IPS DF 4.7 (cell line): ENCODE measurements at regions not wholly inside any gene's neighbourhood (a gene's known extent, or its start where the extent isn't known, plus 50 kb on each side); places are given as distances from the start of the nearest gene placed in this dataset.
"Not testable (repeated sequence)": the region's sequence is repeated elsewhere in the genome, so short reads cannot be mapped to it uniquely, and the experiment has no call there.

ENCODE experiments used
- DNase-seq: peaks from one replicate; pipeline ENCODE4 v3.0.0-alpha.2; 2013; ENCODE audit warnings: low spot score; ENCODE audit errors: extremely low read depth

DNA sequence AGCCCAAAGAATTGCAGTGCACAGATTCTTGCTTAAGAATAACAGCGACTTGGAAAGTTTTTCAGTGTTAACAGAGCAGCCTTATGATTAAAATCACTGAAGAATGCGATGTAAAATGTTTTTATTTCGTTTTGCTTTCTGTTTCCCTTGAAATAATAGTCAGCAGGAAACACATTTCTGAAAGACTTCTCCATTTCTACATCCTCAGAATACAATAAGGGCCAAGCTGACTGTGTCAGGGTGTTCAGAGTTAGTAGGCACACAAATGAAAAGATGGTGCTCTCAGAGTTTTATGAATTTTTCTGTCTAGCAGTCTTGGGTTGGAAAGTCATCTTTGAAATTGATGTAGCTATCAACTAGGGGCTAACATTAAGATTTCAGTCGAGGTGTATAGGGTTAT, 582.9 kb upstream of the RBFOX1 start:
- DNase-seq, result no peak

GRCh38 chr16:6736302-6736701, 596.3 kb upstream of the RBFOX1 start:
- DNase-seq, result not testable (repeated sequence)

DNA sequence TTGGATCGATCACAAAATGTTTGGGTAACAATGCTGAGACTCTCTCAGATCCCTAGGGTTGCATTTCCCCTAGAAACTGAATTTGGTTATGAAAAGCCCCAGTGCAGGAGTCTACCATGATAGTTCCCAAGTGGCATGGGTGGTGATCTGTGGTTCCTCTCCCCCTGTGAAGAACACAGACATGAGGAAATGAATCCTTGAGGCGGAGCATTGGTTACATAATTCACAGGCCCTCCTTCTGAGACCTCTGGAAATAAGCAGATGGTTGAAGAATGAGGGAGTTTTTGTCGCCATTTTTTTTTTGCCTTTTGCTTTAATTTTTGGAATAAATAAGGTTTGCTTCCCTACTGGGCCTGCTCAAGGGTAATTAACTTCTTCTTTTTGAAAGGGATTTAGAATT, 597.0 kb upstream of the RBFOX1 start:
- no peak for DNase-seq

GRCh38 chr16:6732166-6732565, 600.5 kb upstream of the RBFOX1 start:
- no peak for DNase-seq

- DNase-seq, result no peak
Observed at GRCh38 chr16:6728381-6728780, 604.3 kb upstream of the RBFOX1 start.

DNA sequence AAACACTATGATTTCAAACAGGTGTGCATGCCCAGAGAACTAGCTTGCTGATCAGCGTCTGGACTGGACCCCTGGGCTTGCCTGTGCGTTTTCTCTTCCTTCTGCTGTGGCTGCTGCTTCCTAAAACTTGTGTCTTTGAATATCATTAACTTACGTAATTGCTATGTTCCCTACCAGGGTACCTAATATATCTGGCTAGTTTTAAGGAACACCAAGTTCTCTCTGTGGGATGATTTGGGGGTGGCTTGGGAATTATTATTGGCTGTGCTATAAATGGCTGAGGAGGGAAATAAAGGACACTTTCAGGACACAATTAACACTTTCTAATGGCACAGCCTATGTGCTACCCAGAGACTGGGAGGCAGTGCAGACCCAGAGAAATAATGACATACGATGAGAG, 606.0 kb upstream of the RBFOX1 start:
- no peak for DNase-seq

DNA sequence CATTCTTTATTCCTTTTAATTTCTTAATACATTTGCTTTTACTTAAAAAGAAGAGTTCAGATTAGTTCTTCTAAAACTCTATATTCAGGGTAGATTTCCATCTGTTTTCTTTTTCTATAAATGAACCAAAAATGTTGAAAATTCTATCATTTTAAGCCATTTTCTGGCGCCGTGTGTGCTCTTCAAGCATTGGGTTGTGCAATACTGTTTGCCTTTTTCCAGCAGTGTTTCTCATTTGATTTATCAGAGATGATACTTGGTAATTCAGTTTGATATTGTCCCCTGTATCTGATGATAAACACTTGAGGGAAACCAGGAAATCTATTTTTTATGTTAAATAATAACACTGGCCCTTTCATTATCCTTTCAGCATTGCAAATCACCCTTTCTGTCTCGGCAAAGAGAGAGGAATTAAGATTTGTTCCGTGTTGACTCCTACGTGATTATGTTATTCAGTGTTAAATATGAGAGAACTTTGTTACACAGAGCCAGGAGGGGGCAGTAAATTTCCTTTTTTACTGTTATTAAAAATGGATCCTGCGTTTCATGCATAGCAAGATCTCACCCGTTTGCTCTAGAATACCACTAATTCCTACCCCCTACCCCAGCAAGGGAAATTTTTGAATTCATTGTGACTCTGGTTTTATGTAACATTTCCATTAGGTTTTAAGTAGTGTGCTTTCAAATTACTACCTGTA, 606.9 kb upstream of the RBFOX1 start:
- no peak for DNase-seq

DNA sequence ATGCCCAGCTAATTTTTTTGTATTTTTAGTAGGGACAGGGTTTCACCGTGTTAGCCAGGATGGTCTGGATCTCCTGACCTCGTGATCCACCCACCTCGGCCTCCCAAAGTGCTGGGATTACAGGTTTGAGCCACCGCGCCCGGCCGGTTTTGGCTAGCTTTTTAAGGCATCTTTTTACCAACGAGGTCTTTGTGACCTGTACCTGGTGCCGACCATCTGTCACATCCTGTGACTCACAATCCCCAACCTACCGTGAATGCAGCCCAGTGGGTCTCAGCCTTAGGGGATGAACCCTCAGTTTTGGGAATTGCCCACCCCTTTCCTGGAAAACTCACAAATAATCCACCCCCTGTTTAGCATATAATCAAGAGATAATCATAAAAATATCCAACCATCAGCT, 607.4 kb upstream of the RBFOX1 start:
- DNase-seq, result not testable (repeated sequence)

DNA sequence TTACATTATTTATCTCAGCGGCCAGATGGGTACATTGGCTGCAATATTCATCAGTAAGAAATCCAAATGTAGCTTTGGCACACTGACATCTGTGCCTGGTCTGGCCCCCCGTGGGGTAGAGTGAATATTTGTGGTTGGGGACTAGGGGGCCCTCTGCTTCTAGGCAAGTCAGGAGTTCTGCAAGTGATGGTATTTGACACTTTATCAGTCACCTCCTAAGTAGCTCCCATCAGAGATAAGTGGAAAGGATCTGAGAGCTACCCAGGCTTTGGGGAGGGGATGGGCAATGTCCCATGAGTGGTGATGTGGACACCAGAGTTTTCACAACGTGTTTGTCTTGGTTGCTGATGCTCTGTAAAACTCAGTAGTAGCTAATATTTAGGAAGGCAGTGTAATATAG, 609.9 kb upstream of the RBFOX1 start:
- DNase-seq, result no peak

DNA sequence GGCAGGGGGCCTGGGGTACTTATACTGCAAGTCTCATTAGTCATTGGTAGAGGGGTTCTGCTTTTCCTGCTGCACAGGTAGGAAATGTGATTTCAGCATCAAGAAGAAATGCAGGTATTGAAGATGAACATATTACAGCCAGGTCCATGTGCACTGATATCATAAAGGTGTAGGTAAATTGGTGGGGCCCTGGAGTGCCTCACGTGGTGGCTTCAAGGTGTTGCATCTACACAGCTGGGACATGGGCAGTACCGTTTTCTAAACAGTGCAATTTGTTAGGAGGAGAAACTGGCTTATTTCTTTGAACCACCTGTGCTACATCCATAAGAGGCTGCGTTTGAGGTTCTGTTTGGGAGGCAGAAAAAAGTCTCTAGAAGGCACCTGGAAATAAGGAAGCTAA, 618.1 kb upstream of the RBFOX1 start:
- no peak for DNase-seq

DNA sequence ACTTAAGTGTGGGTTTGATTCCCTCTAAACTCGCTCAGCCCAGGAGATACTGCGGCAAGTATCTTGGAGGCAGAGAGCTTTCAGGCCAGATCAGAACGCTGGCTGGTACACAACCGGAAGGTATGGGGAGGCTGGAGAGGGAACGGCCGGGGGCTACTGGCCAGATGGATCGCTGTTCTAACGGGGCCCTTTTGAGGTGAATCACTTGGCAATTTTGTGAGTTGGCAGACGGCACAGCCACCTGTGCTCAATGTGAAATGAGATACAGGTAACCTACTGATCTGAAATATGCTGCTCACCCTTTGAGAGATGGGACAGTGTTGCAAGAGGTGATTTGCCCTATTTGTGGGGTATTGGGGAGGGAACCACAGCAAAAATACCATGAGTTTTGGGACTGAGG, 622.9 kb upstream of the RBFOX1 start:
- DNase-seq, result no peak

DNA sequence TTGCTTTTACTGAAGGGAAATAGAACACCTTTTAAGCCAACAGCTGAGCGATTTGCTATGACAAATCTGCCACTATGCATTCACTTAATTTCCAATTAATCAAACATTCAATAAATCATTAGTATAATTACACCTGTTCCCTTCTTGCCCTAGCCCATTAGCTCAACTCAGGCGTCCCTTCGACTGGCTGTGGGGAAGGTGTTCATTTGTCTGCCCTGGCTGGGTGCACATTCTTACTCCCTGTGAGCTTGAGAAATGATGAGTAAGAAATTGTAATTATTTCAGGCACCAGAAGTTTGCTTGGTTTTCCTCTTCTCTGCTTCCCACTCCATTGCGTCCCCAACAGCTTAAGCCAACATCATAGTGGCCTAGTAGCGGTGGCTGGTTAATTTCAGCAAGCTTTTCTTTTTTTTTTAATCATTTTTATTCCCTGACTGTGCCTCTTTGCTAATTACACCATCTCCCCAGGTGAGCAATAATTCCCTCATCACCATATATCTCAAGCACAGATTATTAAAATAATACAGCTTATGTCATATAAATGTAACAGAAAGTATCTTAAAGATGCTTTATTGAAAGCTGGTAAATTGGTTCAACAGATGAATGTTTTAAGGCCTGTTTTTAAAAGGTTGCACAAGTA, 623.9 kb upstream of the RBFOX1 start:
- no peak for DNase-seq

DNA sequence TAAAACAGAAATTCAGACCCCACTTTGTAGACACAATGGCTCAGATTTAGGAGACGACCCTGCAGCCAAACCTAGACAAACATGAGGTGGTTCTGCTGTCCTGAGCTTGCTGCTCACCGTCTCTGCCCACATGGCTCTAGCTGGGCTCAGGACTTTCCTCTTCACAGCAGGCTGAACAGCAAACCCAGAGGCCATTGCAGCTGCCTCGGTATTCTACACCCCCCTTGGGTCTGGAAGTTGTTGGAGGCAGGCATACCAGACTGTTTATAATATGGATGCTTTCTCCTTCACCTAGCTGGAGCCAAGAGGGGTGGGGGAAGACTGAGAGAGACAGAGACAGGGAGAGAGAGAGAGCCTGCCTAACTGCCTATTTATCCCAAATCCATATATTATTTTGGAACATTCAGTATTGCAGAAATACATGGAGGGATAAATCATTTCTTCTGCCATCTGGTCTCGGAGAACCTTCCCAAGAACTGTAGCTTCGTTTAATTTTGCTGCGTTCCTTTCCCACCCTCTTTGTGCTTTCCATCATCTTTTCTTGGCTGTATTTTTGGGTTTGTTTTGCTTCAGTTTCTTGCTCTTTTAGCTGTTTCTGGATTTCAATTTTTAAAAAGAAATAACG, 628.2 kb upstream of the RBFOX1 start:
- DNase-seq, result no peak

DNA sequence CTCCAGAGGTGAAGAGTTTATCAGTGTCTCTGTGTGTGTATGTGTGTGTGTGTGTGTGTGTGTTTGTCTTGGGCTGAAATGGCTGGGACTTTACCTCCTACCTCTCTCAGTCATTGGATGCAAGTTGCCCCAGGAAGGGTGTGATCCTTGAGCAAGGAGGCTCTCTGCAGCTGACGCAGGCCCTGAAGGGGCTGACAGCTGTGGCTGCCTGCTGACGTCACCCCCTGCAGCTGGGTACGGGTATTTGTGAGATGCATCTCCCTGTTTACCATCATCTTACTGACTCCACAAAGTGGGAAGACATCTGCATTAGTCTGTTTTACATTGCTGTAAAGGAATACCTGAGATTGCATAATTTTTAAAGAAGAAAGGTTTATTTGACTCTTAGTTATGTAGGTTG, 631.5 kb upstream of the RBFOX1 start:
- DNase-seq, result no peak

- DNase-seq, result no peak
Observed at GRCh38 chr16:6698548-6698947, 634.1 kb upstream of the RBFOX1 start.

DNA sequence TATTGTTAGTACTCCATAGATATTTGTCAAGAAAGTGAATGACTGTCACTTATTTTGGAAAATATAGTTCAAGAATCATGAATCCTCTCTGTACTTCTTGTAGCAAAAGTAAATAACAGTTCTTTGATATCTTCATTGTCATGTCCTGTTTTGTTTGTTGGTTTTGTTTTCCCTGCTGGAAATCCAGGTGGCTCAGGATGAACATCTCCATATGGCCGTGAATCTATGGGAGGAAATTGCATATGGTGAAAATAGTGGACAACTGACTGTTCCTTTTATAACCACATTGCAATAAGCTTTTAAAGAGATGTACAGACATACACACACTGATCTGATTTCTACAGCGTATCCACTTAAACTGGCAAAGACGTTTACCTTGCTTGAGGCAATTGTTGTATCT, 637.0 kb upstream of the RBFOX1 start:
- no peak for DNase-seq

DNA sequence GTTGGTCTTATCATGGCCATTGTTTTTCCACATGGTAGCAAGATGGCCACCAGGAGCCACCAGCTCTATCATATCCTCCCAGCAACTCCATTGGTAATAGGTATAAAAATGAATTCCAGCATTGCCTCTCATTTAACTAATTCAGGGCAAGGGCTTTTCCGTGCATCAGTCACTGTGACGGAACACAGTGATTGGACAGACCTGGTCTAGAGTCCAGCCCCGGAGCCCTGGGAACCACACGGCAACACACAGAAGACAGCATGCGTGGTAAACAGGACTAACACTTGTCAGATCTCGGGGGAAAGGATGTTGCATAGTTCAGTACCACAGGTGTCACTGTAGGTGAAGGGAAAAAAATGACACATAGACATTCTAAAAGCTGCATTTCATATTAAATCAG, 638.0 kb upstream of the RBFOX1 start:
- no peak for DNase-seq

DNA sequence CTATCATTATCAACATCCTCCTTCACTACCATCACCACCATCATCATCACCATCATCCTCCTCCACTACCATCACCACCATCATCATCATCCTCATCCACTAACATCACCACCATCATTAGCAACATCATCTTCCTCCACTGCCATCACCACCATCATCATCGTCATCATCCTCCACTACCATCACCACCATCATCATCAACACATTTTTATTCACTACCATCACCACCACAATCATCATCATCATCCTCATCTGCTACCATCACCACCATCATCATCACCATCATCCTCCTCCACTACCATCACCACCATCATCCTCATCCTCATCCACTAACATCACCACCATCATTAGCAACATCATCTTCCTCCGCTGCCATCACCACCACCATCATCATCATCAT, 639.2 kb upstream of the RBFOX1 start:
- not testable (repeated sequence) for DNase-seq

DNA sequence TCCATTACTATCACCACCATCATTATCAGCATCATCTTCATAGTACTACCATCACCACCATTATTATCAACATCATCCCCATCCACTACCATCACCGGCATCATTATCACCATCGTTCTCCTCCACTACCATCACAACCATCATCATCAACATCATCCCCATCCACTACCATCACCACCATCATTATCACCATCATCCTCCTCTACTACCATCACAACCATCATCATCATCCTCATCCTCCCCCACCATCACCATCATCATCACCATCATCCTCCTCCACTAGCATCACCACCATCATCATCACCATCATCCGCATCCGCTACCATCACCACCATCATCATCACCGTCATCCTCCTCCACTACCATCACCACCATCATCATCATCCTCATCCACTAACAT, 639.8 kb upstream of the RBFOX1 start:
- no peak for DNase-seq

DNA sequence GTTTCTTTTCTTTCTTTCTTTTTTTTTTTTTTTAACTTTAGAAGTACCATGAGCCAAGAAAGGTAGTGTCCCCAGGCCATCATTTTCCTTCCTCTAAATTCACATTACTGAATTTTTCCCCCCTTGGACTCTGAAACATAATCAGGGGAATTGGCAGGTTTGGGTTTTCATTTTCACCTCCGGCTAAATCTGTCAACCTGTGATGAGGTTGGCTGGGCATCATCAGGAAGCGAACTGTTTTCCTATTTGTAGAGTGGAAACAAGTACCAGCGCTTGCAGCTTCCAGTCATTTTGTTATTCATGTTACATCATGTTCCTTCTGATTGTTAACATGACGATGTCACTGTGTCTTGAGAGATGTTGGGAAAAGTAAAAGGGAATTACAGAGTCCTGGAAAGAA, 641.9 kb upstream of the RBFOX1 start:
- no peak for DNase-seq

DNA sequence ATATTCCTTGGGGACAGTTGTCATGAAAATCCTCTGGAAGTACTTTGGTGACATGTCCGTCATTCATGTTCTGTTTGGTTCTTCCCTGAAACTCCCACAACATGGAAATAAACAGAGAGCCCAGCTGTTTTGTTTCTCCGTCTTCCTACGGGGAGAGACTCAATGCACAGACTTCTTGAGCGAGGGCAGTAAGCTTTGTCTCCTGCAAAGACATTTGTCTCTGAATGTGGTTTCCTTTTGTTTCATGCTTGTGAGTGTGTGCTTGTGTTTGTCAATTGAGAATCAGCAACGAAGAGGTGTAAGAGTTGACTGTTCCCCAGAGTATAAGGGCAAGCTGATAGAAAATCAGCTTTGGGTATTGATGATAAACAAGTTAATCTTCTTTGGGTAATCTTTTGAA, 643.0 kb upstream of the RBFOX1 start:
- no peak for DNase-seq

- no peak for DNase-seq
Observed at GRCh38 chr16:6687593-6687992, 645.1 kb upstream of the RBFOX1 start.

DNA sequence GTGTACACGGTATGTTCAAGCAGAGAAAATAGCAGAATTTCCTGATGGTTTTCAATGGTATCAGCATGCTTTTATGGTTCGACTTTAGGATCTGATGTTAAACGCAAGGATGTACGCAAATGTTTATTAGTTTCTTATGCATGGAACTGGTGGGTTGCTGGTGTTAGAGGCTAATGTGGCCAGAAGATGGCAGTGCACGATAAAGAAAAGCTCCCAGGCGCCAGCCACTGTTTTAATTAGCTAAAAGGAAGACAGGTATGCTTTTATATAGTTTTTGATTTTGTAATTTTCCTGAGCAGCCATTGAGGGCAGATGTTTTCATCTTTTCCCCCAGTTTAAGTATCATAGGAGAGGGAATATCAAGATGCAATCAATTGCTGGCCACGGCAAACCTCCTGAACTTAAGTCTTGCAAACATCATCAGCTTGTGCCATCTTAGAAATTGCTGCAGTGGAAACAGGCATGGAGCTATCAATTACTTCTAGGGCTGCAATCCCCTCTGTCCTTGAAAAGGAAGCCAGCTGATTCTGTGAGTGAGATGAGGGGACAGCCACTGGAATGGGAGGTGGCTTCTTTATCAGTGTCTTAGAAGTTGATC, 648.5 kb upstream of the RBFOX1 start:
- no peak for DNase-seq
